ENCODE measurements at regions not wholly inside any gene's neighbourhood (a gene's known extent, or its start where the extent isn't known, plus 50 kb on each side); places are given as distances from the start of the nearest gene placed in this dataset.

GRCh38 chr5:21219966-21220365 is 1232.0 kb upstream of the CDH18 start:
- Mint-ChIP-seq H3K27me3 (ENCODE audit: low read depth in 2 of 2) (no peaks in the 10 kb centered on the region), H3K27ac (no peak overlapping the region), H3K4me1 (no peaks in the 10 kb centered on the region), H3K9me3 (peaks cover 14 to 19% of the 10 kb centered on the region in 2 donors), H3K36me3 (peaks cover 6% of the 10 kb centered on the region), H3K4me3 (no peak overlapping the region)
- intact Hi-C loops (cut with micrococcal nuclease): no loop called here
- TF ChIP-seq CTCF (IDR thresholded peaks at IDR 0.05): no peak
- ATAC-seq (no peak), DNase-seq (no peak)
- no peaks in the 10 kb centered on the region for H3K36me3 ChIP-seq (ENCODE audit: control insufficient read depth, insufficient read depth, low read length)
- H3K4me1 ChIP-seq (ENCODE audit: control insufficient read depth, insufficient read depth, low read length): no peaks in the 10 kb centered on the region
- no peak overlapping the region for H3K27ac ChIP-seq (ENCODE audit: low read length)
- no peak overlapping the region for H3K4me3 ChIP-seq (ENCODE audit: low read length)
- no peaks in the 10 kb centered on the region for H3K9me3 ChIP-seq (ENCODE audit: control insufficient read depth, insufficient read depth, low read length)
- no peaks in the 10 kb centered on the region for H3K27me3 ChIP-seq (ENCODE audit: control insufficient read depth, insufficient read depth, low read length)
- WGBS (ENCODE audit: insufficient coverage): 48% methylated on average over 2 of the region's 2 CpGs

DNA sequence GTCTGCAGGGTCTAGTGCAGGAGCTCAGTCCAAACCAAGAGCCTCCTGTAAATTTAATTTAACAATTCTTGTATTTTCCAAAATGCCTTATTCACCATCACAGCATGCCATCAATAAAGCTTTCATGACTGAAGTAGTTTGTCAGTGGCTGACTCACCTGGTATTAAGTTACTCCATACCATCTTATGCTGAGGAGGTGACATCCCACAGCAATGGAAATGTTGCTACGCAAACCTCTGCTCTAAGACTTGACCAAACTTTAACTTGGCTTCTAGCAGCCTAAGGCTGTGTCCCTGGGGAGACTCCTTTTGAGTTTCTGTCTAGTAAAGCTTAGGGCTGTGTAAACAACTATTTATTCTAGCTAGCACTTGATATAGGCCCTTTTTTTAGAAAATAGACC is 1231.3 kb upstream of the CDH18 start:
- Mint-ChIP-seq H3K36me3 (peaks cover 6% of the 10 kb centered on the region), H3K9me3 (peaks cover 17 to 23% of the 10 kb centered on the region in 2 donors), H3K4me3 (no peak overlapping the region), H3K27me3 (ENCODE audit: low read depth in 2 of 2) (no peaks in the 10 kb centered on the region), H3K27ac (no peak overlapping the region), H3K4me1 (no peaks in the 10 kb centered on the region)
- ATAC-seq: no peak
- no peak overlapping the region for H3K27ac ChIP-seq (ENCODE audit: low read length)
- no peaks in the 10 kb centered on the region for H3K36me3 ChIP-seq (ENCODE audit: control insufficient read depth, insufficient read depth, low read length)
- no peaks in the 10 kb centered on the region for H3K9me3 ChIP-seq (ENCODE audit: control insufficient read depth, insufficient read depth, low read length)
- no peaks in the 10 kb centered on the region for H3K27me3 ChIP-seq (ENCODE audit: control insufficient read depth, insufficient read depth, low read length)
- no peaks in the 10 kb centered on the region for H3K4me1 ChIP-seq (ENCODE audit: control insufficient read depth, insufficient read depth, low read length)
- H3K4me3 ChIP-seq (ENCODE audit: low read length): no peak overlapping the region
- intact Hi-C loops (cut with micrococcal nuclease): no loop called here
- no peak for DNase-seq
- WGBS (ENCODE audit: insufficient coverage): 88% methylated on average over 1 of the region's 1 CpG
- TF ChIP-seq CTCF (IDR thresholded peaks at IDR 0.05): no peak

DNA sequence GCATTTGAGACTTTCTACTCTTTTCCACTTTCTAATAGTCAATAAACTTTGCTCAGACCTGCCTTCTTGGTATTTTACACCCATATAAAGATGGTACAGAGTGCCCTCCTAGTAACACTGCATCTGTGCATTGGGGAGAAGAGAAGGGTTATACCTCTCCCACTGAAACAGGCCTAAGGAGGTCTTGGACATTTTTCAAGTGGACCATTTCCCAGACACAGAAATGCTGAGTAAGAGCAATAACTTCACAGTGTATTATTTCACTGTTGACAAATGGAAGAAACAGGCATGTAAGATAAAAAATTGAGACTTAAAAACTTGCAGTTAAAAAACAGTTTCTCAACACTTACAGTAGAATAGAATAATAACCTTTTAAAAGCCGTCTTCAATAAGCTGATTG is 1224.0 kb upstream of the CDH18 start:
- ATAC-seq: no peak

More for the DNA sequence above, 1224.0 kb upstream of the CDH18 start:
- H3K4me3 ChIP-seq (ENCODE audit: low read length): no peak overlapping the region
- no peaks in the 10 kb centered on the region for H3K36me3 ChIP-seq (ENCODE audit: control insufficient read depth, insufficient read depth, low read length)
- Mint-ChIP-seq H3K27me3 (ENCODE audit: low read depth in 2 of 2) (no peaks in the 10 kb centered on the region), H3K27ac (no peak overlapping the region), H3K9me3 (peaks cover 15 to 27% of the 10 kb centered on the region in 2 donors), H3K36me3 (no peaks in the 10 kb centered on the region), H3K4me3 (no peak overlapping the region), H3K4me1 (no peaks in the 10 kb centered on the region)
- WGBS (ENCODE audit: insufficient coverage): 79% methylated on average over 1 of the region's 1 CpG
- no peaks in the 10 kb centered on the region for H3K4me1 ChIP-seq (ENCODE audit: control insufficient read depth, insufficient read depth, low read length)
- no peaks in the 10 kb centered on the region for H3K9me3 ChIP-seq (ENCODE audit: control insufficient read depth, insufficient read depth, low read length)
- DNase-seq: no peak
- no peak for TF ChIP-seq CTCF (IDR thresholded peaks at IDR 0.05)
- no peak overlapping the region for H3K27ac ChIP-seq (ENCODE audit: low read length)
- no peaks in the 10 kb centered on the region for H3K27me3 ChIP-seq (ENCODE audit: control insufficient read depth, insufficient read depth, low read length)
- intact Hi-C loops (cut with micrococcal nuclease): no loop called here

All from natural killer cell (primary cell).